ENCODE measurements at regions not wholly inside any gene's neighbourhood (a gene's known extent, or its start where the extent isn't known, plus 50 kb on each side); places are given as distances from the start of the nearest gene placed in this dataset.
"Not testable (repeated sequence)": the region's sequence is repeated elsewhere in the genome, so short reads cannot be mapped to it uniquely, and the experiment has no call there.

GRCh38 chr7:98788966-98789365 lies 80.8 kb downstream of the TMEM130 start:
- no peak overlapping the region for H3K4me3 ChIP-seq
- no peak for TF ChIP-seq EP300 (IDR thresholded peaks at IDR 0.05)
- TF ChIP-seq POLR2AphosphoS5 (IDR thresholded peaks at IDR 0.05), result no peak
- TF ChIP-seq POLR2A (IDR thresholded peaks at IDR 0.05), result no peak
- no peak for TF ChIP-seq CTCF (IDR thresholded peaks at IDR 0.05)
- 50% methylated on average over 3 of the region's 3 CpGs for WGBS
- H3K27ac ChIP-seq, result no peak overlapping the region
- no peaks in the 10 kb centered on the region for H3K9me3 ChIP-seq
- H3K27me3 ChIP-seq, result peaks cover 9% of the 10 kb centered on the region
- no peaks in the 10 kb centered on the region for H3K4me1 ChIP-seq
- H3K36me3 ChIP-seq, result no peaks in the 10 kb centered on the region
- DNase-seq (ENCODE audit: low spot score in 2 of 2), result no peak

DNA sequence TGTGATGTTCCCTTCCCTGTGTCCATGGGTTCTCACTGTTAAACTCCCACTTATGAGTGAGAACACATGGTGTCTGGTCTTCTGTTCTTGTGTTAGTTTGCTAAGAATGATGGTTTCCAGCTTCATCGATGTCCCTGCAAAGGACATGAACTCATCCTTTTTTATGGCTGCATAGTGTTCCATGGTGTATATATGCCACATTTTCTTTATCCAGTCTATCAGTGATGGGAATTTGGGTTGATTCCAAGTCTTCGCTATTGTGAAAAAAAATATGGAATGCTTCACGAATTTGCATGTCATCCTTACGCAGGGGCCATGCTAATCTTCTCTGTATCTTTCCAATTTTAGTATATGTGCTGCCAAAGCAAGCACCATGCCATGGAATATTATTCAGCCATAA lies 75.4 kb downstream of the TMEM130 start:
- not testable (repeated sequence) for H3K27me3 ChIP-seq; H3K4me1 ChIP-seq; DNase-seq (ENCODE audit: low spot score in 2 of 2); H3K36me3 ChIP-seq; H3K27ac ChIP-seq; H3K4me3 ChIP-seq; H3K9me3 ChIP-seq
- 84% methylated on average over 4 of the region's 4 CpGs for WGBS

DNA sequence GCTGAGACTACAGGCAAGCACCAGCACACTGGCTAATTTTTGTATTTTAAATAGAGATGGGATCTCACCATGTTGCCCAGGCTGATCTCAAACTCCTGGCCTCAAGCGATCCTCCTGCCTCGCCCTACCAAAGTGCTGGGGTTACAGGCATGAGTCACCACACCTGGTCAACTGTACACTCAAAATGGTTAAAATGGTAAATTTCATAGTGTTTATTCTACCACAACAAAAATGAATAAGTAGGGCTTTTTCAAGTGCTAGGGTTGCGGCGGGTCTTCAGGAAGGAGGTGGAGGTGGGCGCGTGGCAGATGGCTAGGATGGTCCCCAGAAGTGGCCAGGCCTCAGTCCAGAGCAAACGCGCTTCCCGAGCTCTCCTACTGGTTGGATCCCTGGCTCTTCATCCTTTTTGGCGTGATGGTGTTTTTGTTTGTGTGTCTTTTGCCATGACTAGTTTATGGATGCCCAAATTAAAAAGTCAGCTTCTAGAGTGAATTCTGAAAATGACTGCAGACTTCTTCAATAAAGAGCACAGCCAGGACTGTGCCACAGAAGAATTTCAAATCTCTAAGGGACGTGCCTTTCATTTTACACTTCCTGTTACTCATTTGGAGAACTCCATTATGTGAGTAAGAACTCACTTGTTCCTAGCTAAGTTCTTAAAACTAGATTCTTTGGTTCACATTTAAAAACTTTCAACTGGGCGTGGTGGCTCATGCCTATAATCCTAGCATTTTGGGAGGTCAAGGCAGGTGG lies 73.9 kb downstream of the TMEM130 start:
- no peak for DNase-seq (ENCODE audit: low spot score in 2 of 2)
- H3K4me3 ChIP-seq, result no peak overlapping the region
- H3K36me3 ChIP-seq, result no peaks in the 10 kb centered on the region
- H3K27me3 ChIP-seq, result peaks cover 2% of the 10 kb centered on the region
- 89% methylated on average over 12 of the region's 12 CpGs for WGBS
- peaks cover 1% of the 10 kb centered on the region for H3K9me3 ChIP-seq
- H3K27ac ChIP-seq, result no peak overlapping the region
- TF ChIP-seq POLR2AphosphoS5 (IDR thresholded peaks at IDR 0.05) (no peak), EP300 (IDR thresholded peaks at IDR 0.05) (no peak), CTCF (IDR thresholded peaks at IDR 0.05) (no peak), POLR2A (IDR thresholded peaks at IDR 0.05) (no peak)
- H3K4me1 ChIP-seq, result no peaks in the 10 kb centered on the region

Data from suprapubic skin (tissue), 4 donors.